GM19468 (cell line): ENCODE measurements at regions not wholly inside any gene's neighbourhood (a gene's known extent, or its start where the extent isn't known, plus 50 kb on each side); places are given as distances from the start of the nearest gene placed in this dataset.
A peak's percentile ranks its signal among the peaks of the same experiment; 100 is the strongest.

Source experiments
- ATAC-seq: cut with Tn5 transposase; IDR thresholded peaks from one replicate; pipeline ENCODE4 v1.9.1; 2021; ENCODE audit warnings: mild to moderate bottlenecking, moderate library complexity, moderate number of reproducible peaks; ENCODE audit not compliant: unreplicated experiment; ENCODE audit errors: extremely low read depth

DNA sequence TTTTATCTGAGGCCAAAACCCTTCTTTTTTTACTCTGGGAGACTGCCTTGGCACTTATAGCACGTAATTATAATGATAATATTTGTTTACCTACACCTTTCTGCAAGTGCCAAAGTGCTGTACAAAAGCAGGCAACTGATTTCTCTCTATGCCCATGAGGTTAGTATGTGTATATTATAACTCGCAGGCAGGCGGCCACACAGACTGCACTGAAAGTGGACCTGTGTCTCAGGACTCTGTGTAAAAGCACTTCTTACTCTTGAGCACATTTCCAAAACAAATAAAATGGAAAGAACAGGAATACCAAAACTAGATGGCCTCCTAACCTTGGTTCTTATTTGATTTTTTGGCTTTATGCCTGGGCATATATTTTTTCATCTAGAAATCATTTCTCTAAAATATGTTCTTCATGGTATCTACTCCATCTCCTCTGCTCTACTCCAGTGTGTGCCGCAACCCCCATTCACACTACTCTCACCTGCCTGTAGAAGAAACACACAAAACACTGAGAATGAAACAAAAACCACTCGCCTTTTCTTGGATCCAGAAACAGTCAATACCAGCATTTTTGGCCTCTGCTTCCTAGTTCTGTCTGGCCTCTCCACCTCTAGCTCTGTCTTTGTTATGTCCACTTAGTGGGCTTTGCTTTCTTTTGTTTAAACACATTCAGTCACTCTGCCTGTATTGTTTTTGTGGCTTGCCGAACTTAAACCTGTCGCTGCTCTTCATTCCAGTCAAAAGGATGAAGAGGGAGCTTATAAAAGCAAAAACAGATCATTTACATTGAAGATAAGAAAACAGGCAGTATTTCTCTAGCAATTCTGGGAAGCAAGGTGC, 934.5 kb upstream of the TENM3 start:
- ATAC-seq, result no peak

DNA sequence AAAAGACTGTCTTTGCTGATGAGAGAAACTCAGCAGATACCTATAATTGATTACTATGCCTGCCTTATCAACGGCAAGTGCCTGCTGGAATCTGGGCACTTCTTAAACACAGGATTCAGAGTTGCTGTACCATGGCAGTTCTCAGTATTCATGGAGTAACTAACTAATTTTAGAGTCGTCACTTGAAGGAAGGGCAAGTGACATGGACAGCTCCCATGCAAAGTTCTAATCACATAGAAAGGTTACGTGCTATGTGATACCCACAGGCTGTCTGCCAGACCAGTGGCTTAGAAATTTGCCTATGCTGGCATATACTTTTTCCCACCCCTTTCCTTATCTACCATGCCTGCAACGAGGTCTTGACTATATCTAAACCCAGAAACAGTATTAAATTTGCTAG, 931.1 kb upstream of the TENM3 start:
- no peak for ATAC-seq

DNA sequence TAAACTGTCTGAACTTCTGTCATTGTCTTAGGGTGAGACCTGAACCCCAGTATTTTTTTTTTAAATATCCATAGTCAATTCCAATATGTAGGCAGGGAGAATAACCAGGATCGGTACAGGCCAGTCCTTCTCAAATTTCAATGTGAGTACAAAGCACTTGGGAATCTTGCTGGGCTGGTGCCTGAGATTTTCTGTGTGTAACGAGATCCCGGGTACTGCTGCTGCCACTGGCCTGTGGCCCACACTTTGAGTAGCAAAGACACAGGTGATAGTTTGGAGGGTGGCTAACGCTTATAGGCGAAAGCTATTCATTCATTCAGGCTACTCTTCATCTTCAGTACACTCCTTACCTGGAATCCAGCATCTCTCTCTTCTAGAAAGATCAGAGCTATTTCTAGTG, 923.6 kb upstream of the TENM3 start:
- no peak for ATAC-seq

GRCh38 chr4:181323061-181323460, 920.1 kb upstream of the TENM3 start:
- ATAC-seq, result peak; percentile 55

DNA sequence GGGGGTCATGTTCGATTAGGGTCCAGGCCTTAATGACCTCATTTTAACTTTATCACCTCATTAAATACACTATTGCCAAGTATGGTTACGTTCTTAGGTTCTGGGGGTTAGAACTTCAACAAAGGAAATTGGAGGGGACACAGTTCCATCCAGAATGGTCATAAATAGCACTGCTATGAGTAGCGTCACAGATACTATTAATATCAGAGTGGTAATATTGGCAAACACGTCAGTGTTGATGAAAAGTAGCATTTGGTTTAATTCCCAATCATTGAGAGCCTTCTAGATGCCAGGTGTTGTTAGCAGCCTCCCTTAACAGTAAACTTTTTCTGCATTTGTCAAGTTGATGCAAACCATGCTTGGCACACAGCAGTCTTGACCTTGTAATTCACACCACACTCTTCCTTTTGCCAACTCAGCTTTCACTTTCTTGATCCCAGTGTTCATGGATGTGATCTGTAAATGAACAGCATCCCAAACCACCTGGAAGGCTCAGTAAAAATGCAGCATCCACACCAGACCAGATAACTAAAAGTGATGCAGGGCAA, 912.5 kb upstream of the TENM3 start:
- no peak for ATAC-seq

DNA sequence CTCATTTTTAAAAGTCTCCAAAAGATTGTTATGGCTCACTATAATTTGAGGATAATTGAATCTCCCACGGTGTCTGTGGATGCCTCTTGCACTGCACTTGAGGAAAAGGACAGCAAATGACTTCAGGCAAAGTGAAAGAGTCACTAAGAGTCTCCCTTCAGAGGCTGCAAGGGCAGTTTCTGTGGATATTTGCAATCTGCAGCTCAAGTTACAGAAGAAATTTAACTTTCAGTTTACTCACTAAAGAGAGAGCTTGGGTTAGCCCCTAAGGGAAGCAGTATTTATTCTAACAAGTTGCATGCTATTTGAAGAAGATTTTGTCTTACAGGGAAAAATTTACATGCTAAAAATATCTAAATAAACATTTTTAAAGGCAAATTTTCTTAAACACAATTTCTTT, 912.0 kb upstream of the TENM3 start:
- no peak for ATAC-seq

DNA sequence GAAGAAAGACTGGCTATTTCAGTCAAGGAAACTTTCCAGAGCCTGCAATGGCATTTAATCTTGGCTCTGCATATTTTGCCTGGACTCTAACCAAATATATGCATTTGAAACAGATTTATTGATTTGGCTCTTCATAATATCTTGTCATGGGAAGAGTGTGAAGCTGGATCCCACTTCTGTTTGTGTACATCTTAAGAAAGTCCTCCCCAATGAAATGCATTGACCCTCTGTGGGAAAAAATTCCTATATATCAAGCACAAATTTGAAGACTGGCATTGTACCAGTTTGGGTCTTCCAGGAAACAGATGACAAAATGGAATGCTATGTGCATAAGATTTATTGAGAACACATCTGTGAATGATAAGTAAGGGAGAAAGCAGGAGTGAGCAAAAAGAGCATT, 897.3 kb upstream of the TENM3 start:
- no peak for ATAC-seq

DNA sequence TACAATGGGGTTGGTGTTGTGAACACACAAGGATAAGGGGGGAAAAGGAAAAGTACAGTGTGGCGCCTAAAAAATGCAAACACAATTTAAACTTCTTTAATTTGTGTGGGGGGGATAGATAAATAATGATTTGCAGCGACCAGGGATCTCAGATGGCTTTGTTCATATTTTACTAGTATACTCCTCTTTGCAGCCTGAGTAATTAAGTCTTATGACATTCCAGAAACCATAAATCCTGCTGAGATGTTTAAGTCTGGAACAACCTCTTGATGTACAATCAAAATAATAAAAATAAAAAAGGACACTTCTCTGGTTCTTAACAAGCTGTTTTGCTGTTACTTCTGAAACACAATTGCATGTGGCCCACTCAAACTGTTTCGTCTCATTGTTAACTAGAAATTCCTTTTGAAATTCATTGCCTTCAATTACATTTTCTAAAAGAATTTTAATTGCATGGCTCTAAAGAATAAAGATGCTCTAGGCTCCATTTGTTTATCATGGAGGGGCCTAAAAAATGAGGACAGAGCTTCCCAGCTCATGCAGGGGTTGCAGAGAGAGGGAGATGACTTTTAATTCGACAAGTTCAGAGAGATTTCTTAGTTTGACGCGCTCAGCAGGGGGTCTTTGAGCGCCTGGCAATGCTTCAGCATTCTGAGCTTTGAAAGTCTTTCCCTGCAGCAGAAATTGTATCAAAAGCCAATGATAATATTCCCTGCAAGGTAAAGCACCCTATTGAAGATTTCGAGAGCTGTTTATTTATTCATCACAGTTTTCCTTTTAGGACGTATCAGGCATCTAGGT, 892.4 kb upstream of the TENM3 start:
- ATAC-seq, result no peak

DNA sequence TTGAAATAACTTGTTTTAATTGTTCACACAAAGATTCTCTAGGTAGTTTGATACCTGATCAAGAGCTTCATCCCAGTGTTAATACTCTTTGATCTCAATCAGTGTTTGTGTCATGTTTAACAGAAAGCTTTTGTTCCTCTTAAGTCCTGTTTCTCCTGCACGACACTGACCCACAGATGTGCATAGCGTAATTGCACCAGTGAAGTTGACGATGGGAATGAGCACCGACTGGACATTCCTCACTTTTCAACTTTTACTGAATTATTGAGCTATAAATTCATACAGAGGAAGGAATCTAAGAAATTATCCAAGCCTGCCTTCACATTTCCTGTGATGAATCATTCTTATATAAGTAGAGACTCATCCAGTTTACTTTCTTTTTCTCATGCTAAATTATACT, 878.7 kb upstream of the TENM3 start:
- ATAC-seq, result no peak

- no peak for ATAC-seq
Observed at GRCh38 chr4:181365671-181366070, 877.5 kb upstream of the TENM3 start.

GRCh38 chr4:181372014-181372413, 871.2 kb upstream of the TENM3 start:
- no peak for ATAC-seq

GRCh38 chr4:181376058-181376457, 867.1 kb upstream of the TENM3 start:
- ATAC-seq, result no peak

DNA sequence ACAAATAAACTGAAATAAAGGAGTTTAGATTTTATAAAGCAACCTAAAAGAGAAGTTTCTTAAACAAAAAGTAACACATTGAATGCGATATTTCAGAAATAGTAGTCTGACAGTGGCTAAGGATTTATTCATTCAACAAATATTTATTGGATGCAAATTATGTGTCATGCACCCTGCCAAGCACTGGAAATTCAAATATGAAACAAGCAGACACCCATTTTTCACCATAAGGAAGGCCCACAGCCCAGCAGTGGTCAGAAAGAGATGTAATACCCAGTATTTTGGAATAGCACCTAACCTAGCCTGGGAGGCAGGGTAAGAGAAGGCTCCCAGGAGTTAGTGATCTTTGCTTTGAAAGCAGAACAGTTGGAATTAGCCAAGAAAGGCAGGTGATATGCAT, 855.1 kb upstream of the TENM3 start:
- no peak for ATAC-seq

DNA sequence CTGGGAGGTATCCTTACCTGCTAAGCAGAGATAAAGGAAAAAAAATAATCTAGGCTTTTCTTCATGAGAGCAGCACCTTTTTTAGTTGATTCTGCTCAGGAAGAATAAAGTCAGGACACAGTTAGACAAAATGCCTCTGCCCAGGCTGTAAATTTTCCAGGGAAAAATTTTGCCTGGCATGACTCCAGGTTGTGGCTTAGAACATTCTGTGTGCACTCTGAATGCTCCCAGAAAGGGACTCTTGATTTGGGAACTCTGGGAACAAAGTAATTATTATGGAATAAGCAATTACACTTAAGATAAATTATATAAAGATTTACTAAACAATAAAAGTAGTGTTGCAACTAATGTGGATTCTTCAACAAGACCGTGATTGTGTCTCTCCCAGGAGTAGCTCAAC, 826.2 kb upstream of the TENM3 start:
- no peak for ATAC-seq

- ATAC-seq, result no peak
Observed at GRCh38 chr4:181418496-181418895, 824.7 kb upstream of the TENM3 start.

GRCh38 chr4:181420950-181421349, 822.3 kb upstream of the TENM3 start:
- ATAC-seq, result no peak

GRCh38 chr4:181424362-181425016, 818.7 kb upstream of the TENM3 start:
- ATAC-seq, result no peak

DNA sequence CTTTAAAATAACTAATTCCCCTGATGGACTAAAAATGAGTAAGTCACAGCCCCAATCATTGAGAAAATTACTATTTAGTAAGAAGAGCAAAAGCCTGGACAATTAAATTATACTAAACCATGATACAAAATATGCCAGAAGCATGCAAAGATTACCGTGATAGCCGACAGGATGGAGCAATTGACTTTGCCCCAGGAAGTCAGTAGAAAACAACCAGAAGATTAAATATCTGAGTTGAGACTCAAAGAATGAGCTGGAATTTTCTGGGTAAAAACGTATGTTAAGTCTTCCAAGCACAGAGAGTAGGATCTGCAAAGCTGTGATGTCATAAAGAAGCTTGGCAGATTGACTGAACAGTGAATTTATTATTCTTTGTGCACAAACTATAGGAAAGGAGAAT, 816.1 kb upstream of the TENM3 start:
- ATAC-seq, result no peak

- no peak for ATAC-seq
Observed at GRCh38 chr4:181431006-181431405, 812.2 kb upstream of the TENM3 start.

GRCh38 chr4:181431661-181432060, 811.5 kb upstream of the TENM3 start:
- no peak for ATAC-seq

DNA sequence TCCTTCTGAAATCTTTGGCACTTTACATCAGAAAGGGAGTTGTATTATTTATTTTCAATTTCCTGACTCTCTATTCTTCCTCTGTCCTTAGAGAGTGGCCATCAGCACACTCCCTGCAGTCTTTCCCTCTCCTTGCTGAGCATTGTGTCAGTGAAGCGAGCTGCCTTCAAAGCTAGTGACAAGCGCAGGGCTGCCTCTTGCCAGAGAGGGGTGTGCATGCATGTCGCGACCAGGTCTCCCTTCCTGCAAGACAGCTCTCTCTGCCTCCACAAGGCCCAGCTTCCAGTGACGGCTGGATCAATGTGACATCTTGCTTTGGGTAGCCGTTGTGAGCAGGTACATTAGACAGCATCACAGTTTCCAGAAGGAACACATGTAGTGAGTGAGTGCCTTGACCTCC, 810.9 kb upstream of the TENM3 start:
- no peak for ATAC-seq
